ENCODE measurements at regions not wholly inside any gene's neighbourhood (a gene's known extent, or its start where the extent isn't known, plus 50 kb on each side); places are given as distances from the start of the nearest gene placed in this dataset.

DNA sequence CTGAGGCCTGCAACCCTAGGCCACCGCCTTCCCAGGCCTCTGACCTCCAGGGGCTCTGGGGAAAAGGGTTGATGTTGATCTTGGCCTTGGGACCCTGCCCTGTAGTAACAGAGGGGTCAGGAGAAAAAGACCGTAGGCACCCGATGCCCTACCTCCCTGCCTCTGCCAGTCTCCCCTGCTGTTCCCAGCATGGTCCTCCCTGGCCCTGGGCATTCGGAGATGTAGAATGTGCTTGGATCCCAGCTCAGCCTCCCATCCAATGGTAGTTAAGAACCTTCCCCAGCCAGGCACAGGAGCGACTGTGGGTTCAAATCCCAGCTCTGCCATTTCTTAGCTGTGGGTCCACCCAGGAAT, 72.0 kb upstream of the TARDBP start:
- H3K27me3 ChIP-seq = no peaks in the 10 kb centered on the region
- ATAC-seq (ENCODE audit: low FRiP score in 2 of 2) (no peak), DNase-seq (no peak)
- H3K9me3 ChIP-seq = no peaks in the 10 kb centered on the region
- TF ChIP-seq, protein P1, sequence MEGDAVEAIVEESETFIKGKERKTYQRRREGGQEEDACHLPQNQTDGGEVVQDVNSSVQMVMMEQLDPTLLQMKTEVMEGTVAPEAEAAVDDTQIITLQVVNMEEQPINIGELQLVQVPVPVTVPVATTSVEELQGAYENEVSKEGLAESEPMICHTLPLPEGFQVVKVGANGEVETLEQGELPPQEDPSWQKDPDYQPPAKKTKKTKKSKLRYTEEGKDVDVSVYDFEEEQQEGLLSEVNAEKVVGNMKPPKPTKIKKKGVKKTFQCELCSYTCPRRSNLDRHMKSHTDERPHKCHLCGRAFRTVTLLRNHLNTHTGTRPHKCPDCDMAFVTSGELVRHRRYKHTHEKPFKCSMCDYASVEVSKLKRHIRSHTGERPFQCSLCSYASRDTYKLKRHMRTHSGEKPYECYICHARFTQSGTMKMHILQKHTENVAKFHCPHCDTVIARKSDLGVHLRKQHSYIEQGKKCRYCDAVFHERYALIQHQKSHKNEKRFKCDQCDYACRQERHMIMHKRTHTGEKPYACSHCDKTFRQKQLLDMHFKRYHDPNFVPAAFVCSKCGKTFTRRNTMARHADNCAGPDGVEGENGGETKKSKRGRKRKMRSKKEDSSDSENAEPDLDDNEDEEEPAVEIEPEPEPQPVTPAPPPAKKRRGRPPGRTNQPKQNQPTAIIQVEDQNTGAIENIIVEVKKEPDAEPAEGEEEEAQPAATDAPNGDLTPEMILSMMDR (IDR thresholded peaks at IDR 0.05) = no peak
- TF ChIP-seq POLR2AphosphoS5 (IDR thresholded peaks at IDR 0.05) (no peak), EP300 (IDR thresholded peaks at IDR 0.05) (no peak), POLR2A (IDR thresholded peaks at IDR 0.05) (no peak)
- H3K4me1 ChIP-seq = peaks cover 17 to 24% (median 22%) of the 10 kb centered on the region in 4 donors
- H3K36me3 ChIP-seq = no peaks in the 10 kb centered on the region
- WGBS, 2 donors = 89 to 100% methylated on average over 4 to 5 of the region's 5 CpGs
- no peak overlapping the region for H3K27ac ChIP-seq
- H3K4me3 ChIP-seq = peak overlapping the region in 1 of 4 donors; percentile 18

DNA sequence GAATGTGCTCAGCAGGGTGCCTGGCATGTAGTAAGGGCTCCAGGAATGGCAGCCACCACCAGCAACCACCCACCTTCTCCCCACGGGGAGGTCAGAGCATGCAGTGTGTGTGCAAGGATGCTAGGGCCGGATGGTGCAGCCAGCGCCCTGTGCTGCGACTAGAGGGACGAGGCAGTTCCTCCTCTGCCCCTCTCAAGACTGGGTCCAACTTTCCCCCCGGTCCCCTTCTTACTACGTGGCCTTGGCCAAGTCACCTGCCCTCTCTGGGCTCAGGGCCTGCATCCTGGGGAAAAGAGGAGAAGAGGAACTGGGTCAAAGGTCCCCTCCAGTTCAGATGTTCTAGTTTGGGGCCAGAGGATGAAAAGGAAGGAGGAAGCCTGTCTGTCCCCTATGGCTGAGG, 71.6 kb upstream of the TARDBP start:
- no peaks in the 10 kb centered on the region for H3K36me3 ChIP-seq
- H3K27ac ChIP-seq = no peak overlapping the region
- 89 to 94% methylated on average over 6 to 7 of the region's 7 CpGs for WGBS, 2 donors
- no peaks in the 10 kb centered on the region for H3K9me3 ChIP-seq
- no peaks in the 10 kb centered on the region for H3K27me3 ChIP-seq
- no peak for ATAC-seq (ENCODE audit: low FRiP score in 2 of 2)
- TF ChIP-seq EP300 (IDR thresholded peaks at IDR 0.05) = no peak
- TF ChIP-seq POLR2A (IDR thresholded peaks at IDR 0.05) = no peak
- no peak for TF ChIP-seq POLR2AphosphoS5 (IDR thresholded peaks at IDR 0.05)
- TF ChIP-seq, protein P1 (IDR thresholded peaks at IDR 0.05) = no peak
- H3K4me1 ChIP-seq = peaks cover 17 to 24% (median 22%) of the 10 kb centered on the region in 4 donors
- H3K4me3 ChIP-seq = no peak overlapping the region
- no peak for DNase-seq

DNA sequence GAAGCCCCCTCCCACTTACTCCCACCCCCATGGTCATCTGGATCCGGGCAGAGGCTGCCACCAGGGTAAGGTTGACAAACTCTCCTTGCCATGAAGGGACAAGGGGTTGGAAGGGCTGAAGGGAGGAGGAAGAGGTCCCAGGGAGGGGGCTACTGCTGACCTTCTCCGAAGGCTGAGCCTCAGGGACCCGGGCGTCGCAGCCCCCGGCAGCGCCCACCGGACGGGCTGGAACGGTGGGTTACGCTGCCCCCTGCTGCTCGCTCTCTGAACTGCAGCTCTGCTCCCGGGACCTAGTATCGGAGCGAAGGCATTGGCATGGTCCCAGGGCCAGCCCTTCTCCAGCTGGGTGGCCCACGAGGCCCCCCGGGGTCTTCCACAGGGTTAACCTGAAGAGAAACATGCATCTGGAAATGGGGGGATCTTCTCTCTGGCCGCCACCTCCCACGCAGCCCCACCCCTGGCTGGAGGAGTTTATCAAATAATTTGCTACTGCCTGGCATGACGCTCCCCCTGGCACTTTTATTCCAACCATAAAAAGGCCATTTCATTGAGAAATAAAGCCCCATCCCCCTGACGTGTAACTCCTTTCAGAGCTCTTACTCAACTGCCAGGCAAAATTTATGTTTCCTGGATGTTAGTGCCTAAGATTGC, 70.4 kb upstream of the TARDBP start:
- peak; percentile 49 to 66 for ATAC-seq (ENCODE audit: low FRiP score in 2 of 2)

GRCh38 chr1:10942542-10942912, 69.9 kb upstream of the TARDBP start:
- no peak for DNase-seq
- H3K4me3 ChIP-seq = no peak overlapping the region
- H3K9me3 ChIP-seq = no peaks in the 10 kb centered on the region
- WGBS, 2 donors = 71 to 74% methylated on average over 5 to 6 of the region's 6 CpGs
- no peaks in the 10 kb centered on the region for H3K36me3 ChIP-seq
- TF ChIP-seq, protein P1 (IDR thresholded peaks at IDR 0.05) = no peak
- TF ChIP-seq EP300 (IDR thresholded peaks at IDR 0.05) (no peak), POLR2AphosphoS5 (IDR thresholded peaks at IDR 0.05) (no peak), POLR2A (IDR thresholded peaks at IDR 0.05) (no peak)
- no peak overlapping the region for H3K27ac ChIP-seq
- no peaks in the 10 kb centered on the region for H3K27me3 ChIP-seq
- no peak for ATAC-seq (ENCODE audit: low FRiP score in 2 of 2)
- H3K4me1 ChIP-seq = peaks cover 17 to 24% (median 22%) of the 10 kb centered on the region in 4 donors

More for the DNA sequence above, 70.4 kb upstream of the TARDBP start:
- Histone ChIP-seq H3K4me3 (no peak overlapping the region), H3K4me1 (peaks cover 17 to 24% (median 22%) of the 10 kb centered on the region in 4 donors), H3K27ac (no peak overlapping the region), H3K9me3 (no peaks in the 10 kb centered on the region), H3K36me3 (no peaks in the 10 kb centered on the region), H3K27me3 (no peaks in the 10 kb centered on the region)
- 9 to 22% methylated on average over 5 to 14 of the region's 21 CpGs for WGBS, 2 donors
- DNase-seq = peak; percentile 43 to 86
- TF ChIP-seq, protein P1 (IDR thresholded peaks at IDR 0.05) = peak; percentile 85 to 92 (median 90)
- TF ChIP-seq EP300 (IDR thresholded peaks at IDR 0.05) = no peak

- Histone ChIP-seq H3K27me3 (no peaks in the 10 kb centered on the region), H3K4me3 (no peak overlapping the region), H3K9me3 (no peaks in the 10 kb centered on the region), H3K4me1 (peaks cover 17 to 24% (median 22%) of the 10 kb centered on the region in 4 donors), H3K27ac (no peak overlapping the region), H3K36me3 (no peaks in the 10 kb centered on the region)
- no peak for ATAC-seq (ENCODE audit: low FRiP score in 2 of 2)
- 70 to 71% methylated on average over 5 to 7 of the region's 7 CpGs for WGBS, 2 donors
- DNase-seq = no peak
- TF ChIP-seq POLR2AphosphoS5 (IDR thresholded peaks at IDR 0.05) = no peak
- TF ChIP-seq, protein P1 (IDR thresholded peaks at IDR 0.05) = no peak
- no peak for TF ChIP-seq POLR2A (IDR thresholded peaks at IDR 0.05)
- no peak for TF ChIP-seq EP300 (IDR thresholded peaks at IDR 0.05)
Observed at GRCh38 chr1:10943041-10943440, 69.4 kb upstream of the TARDBP start.
